Left lung (tissue), 4 donors: ENCODE measurements at regions not wholly inside any gene's neighbourhood (a gene's known extent, or its start where the extent isn't known, plus 50 kb on each side); places are given as distances from the start of the nearest gene placed in this dataset.

Experiments used
- ATAC-seq: fragments of 200-7000 bp; cut with Tn5 transposase; one replicate; pipeline ENCODE4 v1.9.1; 2020; ENCODE audit warnings: moderate library complexity
- DNase-seq, 4 donors: peaks; one replicate each; pipeline ENCODE4 v3.0.0-alpha.2; 2013 to 2020
- H3K27ac ChIP-seq, 2 donors: fragments of 200-600 bp; sonication (generic) in 1 of 2; one replicate each; pipeline versions ENCODE4 v1.5.0 to v1.8.0; 2020 to 2021
- H3K27me3 ChIP-seq, 2 donors: fragments of 200-600 bp; sonication (generic) in 1 of 2; one replicate each; pipeline versions ENCODE4 v1.5.0 to v1.8.0; 2020 to 2021
- H3K36me3 ChIP-seq, 2 donors: fragments of 200-600 bp; sonication (generic) in 1 of 2; one replicate each; pipeline versions ENCODE4 v1.5.0 to v1.8.0; 2020 to 2021
- H3K4me1 ChIP-seq, 2 donors: fragments of 200-600 bp; one replicate each; pipeline ENCODE4 v1.8.0; 2021
- H3K4me3 ChIP-seq, 2 donors: fragments of 200-600 bp; sonication (generic) in 1 of 2; one replicate each; pipeline versions ENCODE4 v1.5.0 to v1.8.0; 2020 to 2021; ENCODE audit warnings: mild to moderate bottlenecking in 1 of 2
- H3K9me3 ChIP-seq, 2 donors: fragments of 200-600 bp; sonication (generic) in 1 of 2; one replicate each; pipeline versions ENCODE4 v1.5.0 to v1.8.0; 2020 to 2021
- intact Hi-C, 2 donors: fragments of 100-400 bp; cut with DNase I; formaldehyde crosslinking; loops; one replicate each; pipeline versions ENCODE4 v1.11.2 to v1.14.2; 2022
- TF ChIP-seq, protein P1 (sequence below), 2 donors: fragments of 200-600 bp; sonication (generic) in 1 of 2; IDR thresholded peaks; one replicate each; pipeline versions ENCODE4 v1.5.0 to v1.8.0; 2021; ENCODE audit warnings: antibody characterized with exemption in 2 of 2
- donor health status: DM: no; HTN: yes; CAD: no.
- donor health status: DM: no; HTN: no; CAD: no.

GRCh38 chr2:2399396-2399795, 68.3 kb upstream of the MYT1L start:
- no peaks in the 10 kb centered on the region for H3K27me3 ChIP-seq
- H3K36me3 ChIP-seq, result no peaks in the 10 kb centered on the region
- DNase-seq, result no peak
- H3K9me3 ChIP-seq, result no peaks in the 10 kb centered on the region
- no peak for ATAC-seq
- intact Hi-C loops, result no loop called here
- no peaks in the 10 kb centered on the region for H3K4me1 ChIP-seq
- TF ChIP-seq, protein P1, sequence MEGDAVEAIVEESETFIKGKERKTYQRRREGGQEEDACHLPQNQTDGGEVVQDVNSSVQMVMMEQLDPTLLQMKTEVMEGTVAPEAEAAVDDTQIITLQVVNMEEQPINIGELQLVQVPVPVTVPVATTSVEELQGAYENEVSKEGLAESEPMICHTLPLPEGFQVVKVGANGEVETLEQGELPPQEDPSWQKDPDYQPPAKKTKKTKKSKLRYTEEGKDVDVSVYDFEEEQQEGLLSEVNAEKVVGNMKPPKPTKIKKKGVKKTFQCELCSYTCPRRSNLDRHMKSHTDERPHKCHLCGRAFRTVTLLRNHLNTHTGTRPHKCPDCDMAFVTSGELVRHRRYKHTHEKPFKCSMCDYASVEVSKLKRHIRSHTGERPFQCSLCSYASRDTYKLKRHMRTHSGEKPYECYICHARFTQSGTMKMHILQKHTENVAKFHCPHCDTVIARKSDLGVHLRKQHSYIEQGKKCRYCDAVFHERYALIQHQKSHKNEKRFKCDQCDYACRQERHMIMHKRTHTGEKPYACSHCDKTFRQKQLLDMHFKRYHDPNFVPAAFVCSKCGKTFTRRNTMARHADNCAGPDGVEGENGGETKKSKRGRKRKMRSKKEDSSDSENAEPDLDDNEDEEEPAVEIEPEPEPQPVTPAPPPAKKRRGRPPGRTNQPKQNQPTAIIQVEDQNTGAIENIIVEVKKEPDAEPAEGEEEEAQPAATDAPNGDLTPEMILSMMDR (IDR thresholded peaks at IDR 0.05), result no peak
- H3K27ac ChIP-seq, result no peak overlapping the region
- no peak overlapping the region for H3K4me3 ChIP-seq

DNA sequence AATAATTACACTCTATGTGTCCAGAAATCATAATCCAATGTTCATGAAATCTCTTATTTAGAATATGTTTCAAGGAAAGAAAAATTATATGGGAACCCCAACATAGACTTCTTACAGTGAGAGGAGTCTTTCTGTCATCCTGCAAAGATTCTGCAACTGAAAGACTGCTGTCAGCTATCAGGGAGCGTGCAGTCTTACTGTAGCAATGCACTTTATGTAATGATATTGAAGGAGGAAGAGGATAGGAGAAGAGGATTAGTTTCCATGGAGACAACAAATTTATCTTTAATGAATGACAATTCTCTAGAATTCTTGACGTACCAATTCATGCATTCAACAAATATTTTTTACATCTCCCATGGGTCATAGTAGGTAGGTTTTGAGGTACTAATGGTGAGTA, 61.3 kb upstream of the MYT1L start:
- Histone ChIP-seq H3K27me3 (no peaks in the 10 kb centered on the region), H3K36me3 (no peaks in the 10 kb centered on the region), H3K9me3 (peaks cover 0 to 17% of the 10 kb centered on the region in 2 donors), H3K4me3 (no peak overlapping the region), H3K27ac (no peak overlapping the region), H3K4me1 (no peaks in the 10 kb centered on the region)
- TF ChIP-seq, protein P1 (IDR thresholded peaks at IDR 0.05), result no peak
- no peak for DNase-seq
- intact Hi-C loops, result no loop called here
- no peak for ATAC-seq

DNA sequence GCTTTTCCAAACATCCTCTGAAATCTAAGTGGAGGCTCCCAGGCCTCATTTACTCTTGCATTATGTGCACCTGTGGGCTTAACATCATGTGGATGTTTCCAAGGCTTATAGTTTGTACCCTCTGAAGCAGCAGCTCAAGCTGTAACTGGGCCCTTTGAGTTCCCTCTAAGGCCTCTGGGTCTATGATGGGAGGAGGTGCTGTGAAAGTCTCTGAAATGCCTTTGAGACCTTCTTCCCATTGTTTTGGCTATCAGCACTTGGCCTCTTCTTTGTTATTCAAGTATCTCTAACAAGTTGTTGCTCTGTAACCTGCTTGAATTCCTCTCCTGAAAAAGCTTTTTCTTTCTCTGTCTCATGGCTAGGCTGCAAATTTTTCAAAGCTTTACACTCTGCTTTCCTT, 58.1 kb upstream of the MYT1L start:
- ATAC-seq (no peak), DNase-seq (no peak)
- no peak overlapping the region for H3K4me3 ChIP-seq
- H3K36me3 ChIP-seq, result no peaks in the 10 kb centered on the region
- TF ChIP-seq, protein P1 (IDR thresholded peaks at IDR 0.05), result no peak
- intact Hi-C loops, result no loop called here
- no peaks in the 10 kb centered on the region for H3K4me1 ChIP-seq
- no peak overlapping the region for H3K27ac ChIP-seq
- peaks cover 0 to 19% of the 10 kb centered on the region in 2 donors for H3K9me3 ChIP-seq
- no peaks in the 10 kb centered on the region for H3K27me3 ChIP-seq
